IMR-90 (cell line): ENCODE measurements at regions not wholly inside any gene's neighbourhood (a gene's known extent, or its start where the extent isn't known, plus 50 kb on each side); places are given as distances from the start of the nearest gene placed in this dataset.

Experiments used
- ATAC-seq: fragments of 200-7000 bp; cut with Tn5 transposase; 2 replicates; pipeline ENCODE4 v1.9.1; 2020; ENCODE audit warnings: low read depth, mild to moderate bottlenecking, moderate library complexity
- BruUV-seq: library from RNA; stranded (reverse); fragments of 400-500 nt; replicated peaks from 2 replicates; lab custom pipeline; 2021; lab: Mats Ljungman, UMichigan
- CTCF ChIA-PET: fragments of 300-600 bp; formaldehyde crosslinking; extraction: SDS; loops from one replicate; lab custom pipeline; 2021; ENCODE audit warnings: antibody characterized with exemption; lab: Yijun Ruan, JAX
- POLR2A ChIA-PET: fragments of 300-600 bp; sonication (Branson Sonifier 250); formaldehyde crosslinking; loops from one replicate; lab custom pipeline; 2022; ENCODE audit warnings: antibody characterized with exemption; ENCODE audit not compliant: unreplicated experiment; lab: Charles Lee
- DNase-seq: peaks from one replicate; pipeline ENCODE4 v3.0.0; 2013
- H2AFZ ChIP-seq: replicated peaks from 2 replicates; pipeline ENCODE3; 2013; ENCODE audit warnings: low read length, mild to moderate bottlenecking; ENCODE audit not compliant: poor library complexity
- H2AK5ac ChIP-seq: 2 replicates; pipeline ENCODE4 v1.6.1; 2013; ENCODE audit warnings: low read depth, low read length, inconsistent platforms
- H2AK9ac ChIP-seq: replicated peaks from 2 replicates; pipeline ENCODE3; 2013; ENCODE audit warnings: mild to moderate bottlenecking, low read depth, low read length, moderate library complexity; ENCODE audit not compliant: poor library complexity
- H2BK120ac ChIP-seq: 2 replicates; pipeline ENCODE4 v1.6.1; 2013; ENCODE audit warnings: low read depth, low read length, inconsistent platforms
- H2BK15ac ChIP-seq: 3 replicates; pipeline ENCODE4 v1.6.1; 2013; ENCODE audit warnings: low read depth, low read length, inconsistent platforms
- H2BK20ac ChIP-seq: 2 replicates; pipeline ENCODE4 v1.6.1; 2013; ENCODE audit warnings: low read depth, mild to moderate bottlenecking, inconsistent platforms, low read length, moderate library complexity
- H2BK5ac ChIP-seq: 2 replicates; pipeline ENCODE4 v1.6.1; 2013; ENCODE audit warnings: mild to moderate bottlenecking, low read depth, low read length, inconsistent platforms; ENCODE audit not compliant: poor library complexity, severe bottlenecking
- H3K14ac ChIP-seq: replicated peaks from 2 replicates; pipeline ENCODE4 v1.6.1; 2013; ENCODE audit warnings: low read depth, low read length, inconsistent platforms
- H3K18ac ChIP-seq: 2 replicates; pipeline ENCODE4 v1.6.1; 2013; ENCODE audit warnings: low read depth, low read length, control low read depth
- H3K23ac ChIP-seq: 2 replicates; pipeline ENCODE4 v1.6.1; 2013; ENCODE audit warnings: low read depth, low read length, inconsistent platforms
- H3K27ac ChIP-seq: 2 replicates; pipeline ENCODE4 v1.5.1; 2013; ENCODE audit warnings: mild to moderate bottlenecking, control low read depth, low read length; ENCODE audit not compliant: insufficient read depth
- H3K27me3 ChIP-seq: 2 replicates; pipeline ENCODE4 v1.6.1; 2013; ENCODE audit warnings: low read length; ENCODE audit not compliant: control insufficient read depth, insufficient read depth
- H3K36me3 ChIP-seq: 2 replicates; pipeline ENCODE4 v1.6.1; 2013; ENCODE audit warnings: low read length, mixed read lengths; ENCODE audit not compliant: control insufficient read depth, insufficient read depth
- H3K4ac ChIP-seq: 2 replicates; pipeline ENCODE4 v1.6.1; 2013; ENCODE audit warnings: low read depth, low read length, inconsistent platforms
- H3K4me1 ChIP-seq: 2 replicates; pipeline ENCODE4 v1.6.1; 2013; ENCODE audit warnings: low read length, mixed read lengths; ENCODE audit not compliant: control insufficient read depth, insufficient read depth
- H3K4me2 ChIP-seq: 2 replicates; pipeline ENCODE4 v1.6.1; 2013; ENCODE audit warnings: low read depth, mild to moderate bottlenecking, control low read depth, low read length, moderate library complexity
- H3K4me3 ChIP-seq: 2 replicates; pipeline ENCODE4 v1.5.1; 2013; ENCODE audit warnings: low read depth, mild to moderate bottlenecking, control low read depth, low read length, moderate library complexity; ENCODE audit not compliant: insufficient read depth
- H3K56ac ChIP-seq: 2 replicates; pipeline ENCODE4 v1.6.1; 2013; ENCODE audit warnings: low read length, inconsistent platforms; ENCODE audit not compliant: insufficient read depth; ENCODE audit errors: extremely low read depth
- H3K79me1 ChIP-seq, 2 experiments: 2 replicates each; pipeline ENCODE4 v1.6.1; 2013; ENCODE audit warnings: low read length in 2 of 2, inconsistent platforms in 1 of 2, low read depth in 1 of 2
- H3K9ac ChIP-seq: 2 replicates; pipeline ENCODE4 v1.6.1; 2013; ENCODE audit warnings: low read depth, low read length, control low read depth
- H3K9me1 ChIP-seq: 2 replicates; pipeline ENCODE4 v1.6.1; 2013; ENCODE audit warnings: low read length, inconsistent platforms; ENCODE audit not compliant: insufficient read depth
- H3K9me3 ChIP-seq: 2 replicates; pipeline ENCODE4 v1.6.1; 2013; ENCODE audit warnings: low read length; ENCODE audit not compliant: control insufficient read depth, insufficient read depth
- H4K20me1 ChIP-seq: 2 replicates; pipeline ENCODE4 v1.6.1; 2013; ENCODE audit warnings: low read length, inconsistent platforms; ENCODE audit not compliant: insufficient read depth
- H4K5ac ChIP-seq: 2 replicates; pipeline ENCODE4 v1.6.1; 2013; ENCODE audit warnings: mild to moderate bottlenecking, low read depth, low read length, control low read depth
- H4K8ac ChIP-seq, 2 experiments: 2 replicates each; pipeline ENCODE4 v1.6.1; 2013; ENCODE audit warnings: low read depth in 2 of 2, low read length in 2 of 2, control low read depth in 1 of 2, inconsistent platforms in 1 of 2
- H4K91ac ChIP-seq: 2 replicates; pipeline ENCODE4 v1.6.1; 2013; ENCODE audit warnings: low read depth, low read length, inconsistent platforms; ENCODE audit not compliant: insufficient read depth
- BHLHE40 ChIP-seq: fragments of 150-350 bp; IDR thresholded peaks from 2 replicates; pipeline ENCODE4 v1.6.1; 2016; ENCODE audit warnings: mild to moderate bottlenecking, low read depth, low read length
- NFE2L2 ChIP-seq: fragments of 150-350 bp; IDR thresholded peaks from 2 replicates; pipeline ENCODE4 v1.6.1; 2016; ENCODE audit warnings: low read depth, mild to moderate bottlenecking, low read length
- WGBS, 2 experiments: methylation state at CpG; one replicate each; pipeline versions ENCODE4 v1.1.5 to v1.1.7; 2013; ENCODE audit warnings: missing lambda C conversion rate in 2 of 2; ENCODE audit not compliant: insufficient read length in 1 of 2; ENCODE audit errors: extremely low coverage in 2 of 2; 5-methylcytosine and 5-hydroxymethylcytosine counted together
- dilution Hi-C: fragments of 300-500 bp; cut with HindIII; formaldehyde crosslinking; loops from one replicate; pipeline ENCODE4 v1.14.3; 2018; ENCODE audit warnings: low sequenced_read_pairs; ENCODE audit not compliant: unreplicated experiment
- in situ Hi-C: fragments of 300-500 bp; cut with MboI; formaldehyde crosslinking; loops from 3 replicates; pipeline ENCODE4 v1.14.3; 2019; ENCODE audit warnings: low sequenced_read_pairs, inconsistent platforms, mixed read lengths
- intact Hi-C: fragments of 100-400 bp; cut with micrococcal nuclease; formaldehyde crosslinking; loops from 2 replicates; pipeline ENCODE4 v1.10.0; 2022

GRCh38 chr2:192313773-192314172 lies 119.0 kb upstream of the TMEFF2 start:
- POLR2A ChIA-PET: no interaction called here
- dilution Hi-C loops: no loop called here
- BruUV-seq: no TSS peak

More at GRCh38 chr2:192313773-192314172, 119.0 kb upstream of the TMEFF2 start:
- Histone ChIP-seq H4K8ac (no peak overlapping the region), H3K27me3 (no peaks in the 10 kb centered on the region), H3K56ac (no peak overlapping the region), H2BK20ac (no peak overlapping the region), H4K5ac (no peak overlapping the region), H2BK15ac (no peak overlapping the region), H3K18ac (no peak overlapping the region), H3K36me3 (no peaks in the 10 kb centered on the region), H3K27ac (no peak overlapping the region), H3K9ac (no peak overlapping the region), H3K14ac (no peak overlapping the region), H3K23ac (no peak overlapping the region), H2AK9ac (no peak overlapping the region), H2AFZ (no peak overlapping the region), H3K4me1 (no peaks in the 10 kb centered on the region), H3K4me3 (no peak overlapping the region), H3K79me1 (no peaks in the 10 kb centered on the region), H3K9me1 (no peaks in the 10 kb centered on the region), H3K4ac (no peak overlapping the region), H4K20me1 (no peaks in the 10 kb centered on the region), H3K4me2 (no peak overlapping the region), H2BK120ac (no peak overlapping the region), H4K91ac (no peak overlapping the region), H3K9me3 (no peaks in the 10 kb centered on the region), H2BK5ac (no peak overlapping the region), H2AK5ac (no peak overlapping the region)
- intact Hi-C loops: no loop called here
- CTCF ChIA-PET: no interaction called here
- TF ChIP-seq BHLHE40 (no peak), NFE2L2 (no peak)
- in situ Hi-C loops: no loop called here
- no peak for DNase-seq
- no peak for ATAC-seq
- WGBS, 2 experiments: 64% methylated on average over 6 of the region's 8 CpGs; no CpG with 5 or more reads in 1 of the 2 experiments
